HG02870 (cell line): ENCODE measurements at regions not wholly inside any gene's neighbourhood (a gene's known extent, or its start where the extent isn't known, plus 50 kb on each side); places are given as distances from the start of the nearest gene placed in this dataset.
"Not testable (repeated sequence)": the region's sequence is repeated elsewhere in the genome, so short reads cannot be mapped to it uniquely, and the experiment has no call there.

Source experiments
- ATAC-seq: cut with Tn5 transposase; IDR thresholded peaks from one replicate; pipeline ENCODE4 v1.9.1; 2021; ENCODE audit warnings: mild to moderate bottlenecking, moderate library complexity; ENCODE audit not compliant: unreplicated experiment

DNA sequence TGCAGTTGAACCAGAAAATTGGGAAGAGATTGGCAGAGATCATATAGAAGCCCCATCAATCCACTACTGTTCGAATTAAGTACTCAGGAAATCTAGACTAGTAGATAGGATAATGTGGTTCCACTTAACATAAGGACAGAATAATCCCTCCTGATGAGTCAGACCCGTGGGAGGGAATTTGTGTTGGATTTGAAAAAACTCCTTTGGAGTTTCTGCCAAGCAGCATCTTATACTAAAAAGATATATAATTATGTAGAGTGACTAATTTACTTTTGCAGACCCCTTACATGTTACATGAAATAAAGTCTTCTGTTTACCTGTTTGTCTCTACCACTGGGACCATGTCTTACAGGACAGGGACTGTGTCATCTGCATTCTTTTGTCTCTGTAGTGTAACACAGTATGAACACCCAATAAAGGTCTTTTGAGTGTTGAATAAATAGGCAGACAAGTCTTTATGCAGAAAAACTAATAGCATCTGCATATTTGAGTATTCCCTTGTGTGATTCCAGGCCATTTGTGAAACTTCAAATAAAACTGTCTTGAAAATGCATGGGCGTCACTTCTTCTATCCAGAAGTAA lies 122.6 kb upstream of the DNAJC10 start:
- no peak for ATAC-seq

- no peak for ATAC-seq
Measured at GRCh38 chr2:182594286-182594685, 121.8 kb upstream of the DNAJC10 start.

GRCh38 chr2:182595650-182596049 lies 120.4 kb upstream of the DNAJC10 start:
- no peak for ATAC-seq

DNA sequence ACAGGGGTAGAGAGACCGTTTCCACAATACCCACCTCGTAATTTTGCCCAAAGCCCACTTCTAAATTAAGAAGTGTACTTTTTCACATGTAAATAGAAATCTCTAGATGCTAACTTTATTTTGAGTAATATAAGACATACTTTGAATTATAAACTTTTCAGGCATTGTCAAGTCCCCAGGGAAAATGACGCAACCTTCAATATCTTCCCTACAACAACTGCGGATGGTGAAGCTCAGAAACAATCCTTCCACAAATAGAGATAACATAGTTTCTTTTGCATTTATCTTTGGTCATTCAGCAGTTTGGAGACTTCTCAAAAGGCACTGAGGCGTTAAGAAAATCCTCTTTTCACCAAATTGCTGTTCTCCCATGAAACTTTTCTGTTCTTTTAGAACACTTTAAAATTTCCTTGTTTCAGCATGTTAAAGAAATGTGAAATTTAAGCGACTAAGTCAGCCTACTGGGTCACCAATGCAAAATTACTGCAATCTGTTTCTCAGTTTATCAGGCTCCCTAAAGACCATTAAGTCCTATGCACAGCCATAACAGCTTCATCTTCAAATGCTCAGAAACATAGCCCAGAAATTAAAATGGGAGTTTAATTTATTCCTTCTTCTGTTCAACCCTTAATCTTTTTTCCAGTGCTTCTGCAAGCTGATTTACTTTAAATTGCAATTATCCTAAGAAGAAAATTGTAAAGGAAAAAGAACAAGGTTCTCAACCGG lies 118.3 kb upstream of the DNAJC10 start:
- ATAC-seq: no peak

DNA sequence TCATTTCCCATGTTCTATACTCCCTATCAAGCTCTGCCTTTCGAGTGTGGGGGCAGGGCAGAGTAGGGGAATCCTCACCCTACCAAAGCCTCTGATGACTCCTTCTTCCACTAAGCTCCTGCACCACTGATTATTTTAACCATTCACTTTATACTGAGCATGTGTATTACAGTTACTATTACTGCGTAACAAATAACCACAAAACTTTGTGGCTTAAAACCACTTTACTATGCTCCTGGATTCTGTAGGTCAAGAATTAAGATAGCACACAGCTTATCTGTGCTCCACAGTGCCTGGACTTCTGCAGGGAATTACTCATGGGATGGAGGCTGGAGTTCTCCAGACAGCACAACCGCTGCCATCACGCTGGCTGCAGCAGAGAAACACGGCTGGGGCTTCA lies 117.4 kb upstream of the DNAJC10 start:
- ATAC-seq: no peak

GRCh38 chr2:182605166-182605565 lies 110.9 kb upstream of the DNAJC10 start:
- ATAC-seq: no peak

- ATAC-seq: peak; percentile 74
Measured at GRCh38 chr2:182606728-182607681, 109.1 kb upstream of the DNAJC10 start.

- ATAC-seq: no peak
Measured at GRCh38 chr2:182608181-182608845, 107.7 kb upstream of the DNAJC10 start.

DNA sequence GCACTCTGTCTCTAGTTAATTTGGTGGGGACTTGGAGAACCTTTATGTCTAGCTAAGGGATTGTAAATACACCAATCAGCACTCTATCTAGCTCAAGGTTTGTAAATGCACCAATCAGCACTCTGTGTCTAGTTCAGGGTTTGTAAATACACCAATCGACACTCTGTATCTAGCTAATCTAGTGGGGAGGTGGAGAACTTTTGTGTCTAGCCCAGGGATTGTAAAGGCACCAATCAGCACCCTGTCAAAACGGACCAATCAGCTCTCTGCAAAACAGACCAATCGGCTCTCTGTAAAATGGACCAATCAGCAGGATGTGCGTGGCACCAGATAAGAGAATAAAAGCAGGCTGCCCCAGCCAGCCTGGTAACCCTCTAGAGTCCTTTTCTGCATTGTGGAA lies 107.1 kb upstream of the DNAJC10 start:
- ATAC-seq: not testable (repeated sequence)

- ATAC-seq: no peak
Measured at GRCh38 chr2:182610231-182610630, 105.8 kb upstream of the DNAJC10 start.

GRCh38 chr2:182611009-182611408 lies 105.0 kb upstream of the DNAJC10 start:
- no peak for ATAC-seq

GRCh38 chr2:182615036-182615435 lies 101.0 kb upstream of the DNAJC10 start:
- no peak for ATAC-seq

DNA sequence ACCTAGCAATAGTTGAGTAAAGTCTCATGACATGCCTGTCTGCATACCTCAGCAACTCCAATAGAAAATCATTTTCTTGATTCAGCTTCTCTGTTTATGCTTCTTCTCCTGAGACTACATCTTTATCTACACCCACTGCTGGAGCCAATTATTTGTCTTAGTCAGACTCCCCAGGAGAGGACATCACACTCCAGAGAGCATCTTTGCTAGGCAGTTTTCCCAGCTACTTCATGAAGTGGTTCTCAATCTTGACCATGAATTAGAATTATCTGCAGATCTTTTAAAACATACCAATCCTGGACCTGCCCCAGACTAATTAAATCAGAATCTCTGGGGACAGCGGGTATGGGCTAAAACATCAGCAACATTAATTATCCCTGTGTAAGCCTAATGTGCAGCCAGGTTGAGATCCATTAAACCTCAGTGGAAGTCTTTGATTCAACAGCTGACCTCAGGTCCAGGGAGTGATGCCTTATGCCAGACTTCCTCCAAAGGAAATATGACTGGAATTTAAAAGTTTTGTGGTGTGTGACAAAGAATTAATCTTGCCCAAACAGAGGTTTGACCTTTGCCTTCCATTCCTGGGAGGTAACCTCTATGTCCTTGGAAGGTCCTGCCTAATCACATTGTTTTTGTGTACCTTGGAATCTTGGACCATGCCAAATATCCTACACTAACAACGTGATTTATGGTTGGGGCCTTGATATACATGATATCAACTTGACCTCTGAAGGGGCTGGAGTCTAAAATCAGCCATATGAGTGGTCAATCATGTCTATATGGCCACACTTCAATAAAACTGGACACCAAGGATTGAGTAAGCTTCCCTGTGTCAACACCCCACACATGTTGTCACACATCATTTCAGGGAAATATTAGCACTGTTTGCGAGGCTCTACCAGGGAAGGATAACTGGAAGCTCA lies 99.3 kb upstream of the DNAJC10 start:
- no peak for ATAC-seq

GRCh38 chr2:182618672-182619079 lies 97.4 kb upstream of the DNAJC10 start:
- ATAC-seq: no peak

GRCh38 chr2:182619276-182619675 lies 96.8 kb upstream of the DNAJC10 start:
- ATAC-seq: no peak

GRCh38 chr2:182621191-182621590 lies 94.9 kb upstream of the DNAJC10 start:
- no peak for ATAC-seq

DNA sequence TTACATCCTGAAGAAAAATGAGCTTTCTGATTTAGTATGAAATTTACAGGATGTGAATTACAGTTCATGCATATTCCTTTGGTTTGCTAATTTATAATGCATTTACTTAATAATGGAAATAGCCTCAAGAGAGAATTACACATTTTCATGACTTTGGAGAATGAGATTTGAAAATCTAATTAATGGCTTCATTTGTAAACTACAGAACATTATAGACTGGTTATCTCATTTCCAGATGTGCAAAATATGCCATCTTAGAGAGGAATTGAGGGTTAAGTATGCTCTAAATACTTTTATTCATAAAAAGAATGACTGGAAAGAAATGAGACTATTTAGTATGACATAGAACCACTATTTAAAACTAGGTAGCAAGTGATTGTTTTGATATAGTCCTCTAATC lies 94.2 kb upstream of the DNAJC10 start:
- no peak for ATAC-seq

- no peak for ATAC-seq
Measured at GRCh38 chr2:182622231-182622630, 93.8 kb upstream of the DNAJC10 start.

DNA sequence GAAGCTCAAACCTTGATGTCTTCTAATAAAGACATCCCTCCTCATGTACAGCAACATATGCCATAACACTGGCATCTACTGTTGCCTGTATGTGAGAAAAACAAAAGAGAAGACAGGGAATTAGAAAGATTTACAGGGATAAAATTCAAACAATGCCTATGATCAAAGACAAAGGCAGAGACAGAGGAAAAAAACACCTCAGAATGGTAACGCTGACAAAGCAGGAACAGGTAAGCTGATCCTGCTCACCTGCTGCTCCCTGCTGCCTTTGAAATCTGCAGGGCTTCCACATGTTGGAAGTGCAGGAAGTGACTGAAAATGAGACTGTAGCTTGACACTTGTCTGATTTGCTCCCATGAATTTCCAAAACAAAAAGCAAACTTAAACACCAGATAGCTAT lies 90.2 kb upstream of the DNAJC10 start:
- no peak for ATAC-seq

DNA sequence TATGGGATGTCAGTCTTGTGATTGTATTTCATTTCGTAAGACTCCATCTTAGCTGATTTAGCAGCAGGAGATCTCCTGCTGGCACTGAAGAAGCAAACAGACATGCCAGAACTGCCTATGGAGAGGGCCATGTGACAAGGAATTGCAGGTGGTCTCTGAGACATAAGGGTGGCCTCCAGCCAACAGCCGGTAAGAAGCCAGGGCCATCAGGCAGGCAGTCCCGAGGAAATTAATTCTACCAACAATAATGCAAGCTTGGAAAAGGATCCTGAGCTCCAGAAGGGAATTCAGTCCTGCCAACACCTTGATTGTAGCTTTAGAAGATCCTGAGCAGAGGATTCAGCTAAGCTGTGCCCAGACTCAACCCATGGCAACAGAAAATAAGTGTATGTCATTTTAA lies 87.1 kb upstream of the DNAJC10 start:
- no peak for ATAC-seq
